SH-SY5Y (cell line): ENCODE measurements at regions not wholly inside any gene's neighbourhood (a gene's known extent, or its start where the extent isn't known, plus 50 kb on each side); places are given as distances from the start of the nearest gene placed in this dataset.

Source experiments
- GATA2 ChIP-seq: IDR thresholded peaks from 2 replicates; pipeline ENCODE4 v1.6.1; 2011; ENCODE audit warnings: mild to moderate bottlenecking, low read depth, low read length
- GATA3 ChIP-seq: IDR thresholded peaks from 2 replicates; pipeline ENCODE4 v1.6.1; 2011; ENCODE audit warnings: low read depth, mild to moderate bottlenecking, low read length, moderate library complexity

GRCh38 chr17:77442976-77443747 is 302.4 kb downstream of the SEC14L1 start:
- TF ChIP-seq GATA3 (no peak), GATA2 (no peak)

- no peak for TF ChIP-seq GATA3
- no peak for TF ChIP-seq GATA2
These were observed 303.0 kb downstream of the SEC14L1 start for GRCh38 chr17:77443748-77444260.

GRCh38 chr17:77444628-77444983 is 303.8 kb downstream of the SEC14L1 start:
- no peak for TF ChIP-seq GATA3
- TF ChIP-seq GATA2: no peak

GRCh38 chr17:77444984-77445759 is 304.4 kb downstream of the SEC14L1 start:
- TF ChIP-seq GATA2: no peak
- TF ChIP-seq GATA3: no peak

GRCh38 chr17:77445760-77446532 is 305.2 kb downstream of the SEC14L1 start:
- TF ChIP-seq GATA3 (no peak), GATA2 (no peak)

GRCh38 chr17:77446940-77447634 is 306.3 kb downstream of the SEC14L1 start:
- no peak for TF ChIP-seq GATA2
- TF ChIP-seq GATA3: no peak

- TF ChIP-seq GATA3 (no peak), GATA2 (no peak)
These were observed 308.7 kb downstream of the SEC14L1 start for GRCh38 chr17:77449373-77449907.

- TF ChIP-seq GATA3 (no peak), GATA2 (no peak)
These were observed 309.4 kb downstream of the SEC14L1 start for GRCh38 chr17:77449908-77450741.

GRCh38 chr17:77450742-77451244 is 310.0 kb downstream of the SEC14L1 start:
- TF ChIP-seq GATA3: no peak
- TF ChIP-seq GATA2: no peak

- TF ChIP-seq GATA3 (no peak), GATA2 (no peak)
These were observed 310.6 kb downstream of the SEC14L1 start for GRCh38 chr17:77451245-77451893.

- no peak for TF ChIP-seq GATA2
- TF ChIP-seq GATA3: no peak
These were observed 311.4 kb downstream of the SEC14L1 start for GRCh38 chr17:77451894-77452852.
